Liver (tissue), 8 donors: ENCODE measurements at regions not wholly inside any gene's neighbourhood (a gene's known extent, or its start where the extent isn't known, plus 50 kb on each side); places are given as distances from the start of the nearest gene placed in this dataset.

Experiments
- DNase-seq: peaks from one replicate; pipeline ENCODE4 v3.0.0-alpha.2; 2017; ENCODE audit warnings: low spot score
- H3K27ac ChIP-seq, 2 donors: one replicate each; pipeline ENCODE4 v1.7.0; 2013; ENCODE audit warnings: inconsistent platforms in 2 of 2, low read length in 2 of 2, control low read depth in 1 of 2, low read depth in 1 of 2, mild to moderate bottlenecking in 1 of 2
- H3K27me3 ChIP-seq, 4 donors: one replicate each; pipeline versions ENCODE4 v1.6.1 to v1.7.0; 2013; ENCODE audit warnings: low read length in 3 of 4, inconsistent platforms in 1 of 4, mild to moderate bottlenecking in 1 of 4, moderate library complexity in 1 of 4; ENCODE audit not compliant: control insufficient read depth in 4 of 4, insufficient read depth in 4 of 4
- H3K36me3 ChIP-seq, 4 donors: one replicate each; pipeline versions ENCODE4 v1.6.1 to v1.7.0; 2013; ENCODE audit warnings: low read length in 3 of 4, mild to moderate bottlenecking in 3 of 4, low read depth in 1 of 4, moderate library complexity in 1 of 4; ENCODE audit not compliant: control insufficient read depth in 4 of 4, insufficient read depth in 3 of 4
- H3K4me1 ChIP-seq, 4 donors: one replicate each; pipeline versions ENCODE4 v1.6.1 to v1.7.0; 2013; ENCODE audit warnings: low read length in 3 of 4, mild to moderate bottlenecking in 3 of 4, moderate library complexity in 1 of 4; ENCODE audit not compliant: control insufficient read depth in 4 of 4, insufficient read depth in 4 of 4
- H3K4me3 ChIP-seq, 3 donors: one replicate each; pipeline versions ENCODE4 v1.6.1 to v1.7.0; 2013; ENCODE audit warnings: low read length in 3 of 3, control low read depth in 1 of 3, low read depth in 1 of 3, mild to moderate bottlenecking in 1 of 3
- H3K9ac ChIP-seq, 2 donors: one replicate each; pipeline ENCODE4 v1.7.0; 2013; ENCODE audit warnings: low read length in 2 of 2, mild to moderate bottlenecking in 2 of 2, moderate library complexity in 2 of 2, control low read depth in 1 of 2, low read depth in 1 of 2
- H3K9me3 ChIP-seq, 4 donors: one replicate each; pipeline versions ENCODE4 v1.6.1 to v1.7.0; 2013; ENCODE audit warnings: low read length in 3 of 4; ENCODE audit not compliant: control insufficient read depth in 4 of 4
- CTCF ChIP-seq: fragments of 150-350 bp; IDR thresholded peaks from 2 replicates; pipeline ENCODE4 v1.5.1; 2017; ENCODE audit warnings: improper control_type of control experiment, low read depth, low read length; ENCODE audit not compliant: missing input control
- EGR1 ChIP-seq, 2 donors: IDR thresholded peaks; 2 replicates each; pipeline ENCODE4 v1.6.1; 2016 to 2018; ENCODE audit warnings: antibody characterized with exemption in 2 of 2, low read depth in 2 of 2
- FOXA1 ChIP-seq: IDR thresholded peaks from 2 replicates; pipeline ENCODE4 v1.6.1; 2016; ENCODE audit warnings: antibody characterized with exemption
- FOXA2 ChIP-seq: IDR thresholded peaks from 2 replicates; pipeline ENCODE4 v1.6.1; 2016; ENCODE audit warnings: antibody characterized with exemption
- GABPA ChIP-seq, 2 donors: IDR thresholded peaks in 1 of 2; conservative IDR thresholded peaks in 1 of 2; 2 replicates each; pipeline ENCODE4 v1.6.1; 2016; ENCODE audit warnings: antibody characterized with exemption in 2 of 2, mild to moderate bottlenecking in 1 of 2, moderate library complexity in 1 of 2
- HNF4A ChIP-seq, 2 donors: conservative IDR thresholded peaks; 2 replicates each; pipeline ENCODE4 v1.6.1; 2016; ENCODE audit warnings: antibody characterized with exemption in 2 of 2, mild to moderate bottlenecking in 2 of 2
- HNF4G ChIP-seq: IDR thresholded peaks from 2 replicates; pipeline ENCODE4 v1.6.1; 2016; ENCODE audit warnings: antibody characterized with exemption
- JUND ChIP-seq, 2 donors: IDR thresholded peaks; 2 replicates each; pipeline ENCODE4 v1.6.1; 2016; ENCODE audit warnings: antibody characterized with exemption in 2 of 2
- MAX ChIP-seq: IDR thresholded peaks from 2 replicates; pipeline ENCODE4 v1.6.1; 2016; ENCODE audit warnings: antibody characterized with exemption
- NR2F2 ChIP-seq: IDR thresholded peaks from 2 replicates; pipeline ENCODE4 v1.6.1; 2016; ENCODE audit warnings: antibody characterized with exemption
- RAD21 ChIP-seq, 2 donors: IDR thresholded peaks; 2 replicates each; pipeline ENCODE4 v1.6.1; 2016; ENCODE audit warnings: antibody characterized with exemption in 2 of 2, mild to moderate bottlenecking in 2 of 2
- RXRA ChIP-seq, 2 donors: IDR thresholded peaks; 2 replicates each; pipeline ENCODE4 v1.6.1; 2017 to 2018; ENCODE audit warnings: antibody characterized with exemption in 2 of 2, mild to moderate bottlenecking in 1 of 2
- SP1 ChIP-seq: IDR thresholded peaks from 2 replicates; pipeline ENCODE4 v1.6.1; 2018; ENCODE audit warnings: antibody characterized with exemption, mild to moderate bottlenecking
- TAF1 ChIP-seq: conservative IDR thresholded peaks from 2 replicates; pipeline ENCODE4 v1.6.1; 2016; ENCODE audit warnings: antibody characterized with exemption, mild to moderate bottlenecking
- WGBS: extraction: QIAGEN DNeasy Blood & Tissue Kit; methylation state at CpG from one replicate; pipeline ENCODE4 v1.1.7; 2013; 5-methylcytosine and 5-hydroxymethylcytosine counted together
- TF ChIP-seq, protein P1 (sequence below): IDR thresholded peaks from 2 replicates; pipeline ENCODE4 v1.6.1; 2016; ENCODE audit warnings: antibody characterized with exemption
- TF ChIP-seq, protein P2 (sequence below): IDR thresholded peaks from 2 replicates; pipeline ENCODE4 v1.6.1; 2016; ENCODE audit warnings: antibody characterized with exemption, mild to moderate bottlenecking
- donor health status: healthy.
- donor health status: healthy.
- donor health status: healthy.
- donor health status: healthy.
- donor health status: healthy.

DNA sequence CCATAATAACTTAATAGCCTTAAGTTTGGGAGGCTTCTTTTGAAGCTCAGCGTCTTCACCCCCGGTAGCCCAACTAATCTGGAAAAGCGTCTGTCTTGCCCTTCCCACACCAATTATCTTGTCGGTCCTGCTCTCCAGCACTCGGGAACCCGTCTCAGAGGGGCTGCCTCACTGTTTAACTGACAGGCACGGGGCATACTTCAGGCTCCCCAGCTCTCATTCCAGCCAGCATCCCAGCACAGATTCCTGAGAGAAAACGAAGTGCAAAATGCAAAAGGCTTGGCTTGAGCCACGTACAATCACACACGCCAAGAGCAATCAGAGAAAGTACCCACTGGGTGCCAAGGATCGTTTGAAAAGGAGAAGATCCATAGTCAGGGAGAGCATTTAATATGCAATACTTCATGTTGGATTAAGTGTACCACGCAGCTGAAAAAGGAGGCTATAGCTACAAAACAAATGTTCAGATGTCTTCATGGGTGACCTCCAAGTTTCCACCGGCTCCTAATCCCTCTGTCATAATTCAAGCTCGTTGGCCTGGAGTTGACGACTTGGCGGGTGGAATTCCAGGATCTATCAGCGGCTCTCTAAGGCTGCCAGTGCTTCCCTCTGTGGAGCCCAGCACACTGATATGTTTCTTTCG lies 53.7 kb upstream of the STX16 start:
- no peak for DNase-seq
- H3K4me3 ChIP-seq: no peak overlapping the region
- no peaks in the 10 kb centered on the region for H3K36me3 ChIP-seq
- no peak overlapping the region for H3K27ac ChIP-seq
- peaks cover 0 to 1% (median 0%) of the 10 kb centered on the region in 4 donors for H3K9me3 ChIP-seq
- H3K9ac ChIP-seq: no peak overlapping the region
- H3K27me3 ChIP-seq: no peaks in the 10 kb centered on the region
- TF ChIP-seq SP1: no peak
- no peak for TF ChIP-seq NR2F2
- no peak for TF ChIP-seq CTCF
- no peak for TF ChIP-seq EGR1 (IDR thresholded peaks at IDR 0.05; ENCODE audit: low read depth in 2 of 2)
- no peak for TF ChIP-seq RAD21 (IDR thresholded peaks at IDR 0.05)
- no peak for TF ChIP-seq TAF1
- no peak for TF ChIP-seq FOXA2
- TF ChIP-seq HNF4A (conservative IDR thresholded peaks at IDR 0.05): no peak
- no peak for TF ChIP-seq FOXA1
- TF ChIP-seq MAX: no peak
- TF ChIP-seq RXRA (IDR thresholded peaks at IDR 0.05): no peak
- TF ChIP-seq, protein P1, sequence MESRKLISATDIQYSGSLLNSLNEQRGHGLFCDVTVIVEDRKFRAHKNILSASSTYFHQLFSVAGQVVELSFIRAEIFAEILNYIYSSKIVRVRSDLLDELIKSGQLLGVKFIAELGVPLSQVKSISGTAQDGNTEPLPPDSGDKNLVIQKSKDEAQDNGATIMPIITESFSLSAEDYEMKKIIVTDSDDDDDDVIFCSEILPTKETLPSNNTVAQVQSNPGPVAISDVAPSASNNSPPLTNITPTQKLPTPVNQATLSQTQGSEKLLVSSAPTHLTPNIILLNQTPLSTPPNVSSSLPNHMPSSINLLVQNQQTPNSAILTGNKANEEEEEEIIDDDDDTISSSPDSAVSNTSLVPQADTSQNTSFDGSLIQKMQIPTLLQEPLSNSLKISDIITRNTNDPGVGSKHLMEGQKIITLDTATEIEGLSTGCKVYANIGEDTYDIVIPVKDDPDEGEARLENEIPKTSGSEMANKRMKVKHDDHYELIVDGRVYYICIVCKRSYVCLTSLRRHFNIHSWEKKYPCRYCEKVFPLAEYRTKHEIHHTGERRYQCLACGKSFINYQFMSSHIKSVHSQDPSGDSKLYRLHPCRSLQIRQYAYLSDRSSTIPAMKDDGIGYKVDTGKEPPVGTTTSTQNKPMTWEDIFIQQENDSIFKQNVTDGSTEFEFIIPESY: no peak
- 71% methylated on average over 18 of the region's 18 CpGs for WGBS
- peaks cover 0 to 9% (median 5%) of the 10 kb centered on the region in 4 donors for H3K4me1 ChIP-seq

DNA sequence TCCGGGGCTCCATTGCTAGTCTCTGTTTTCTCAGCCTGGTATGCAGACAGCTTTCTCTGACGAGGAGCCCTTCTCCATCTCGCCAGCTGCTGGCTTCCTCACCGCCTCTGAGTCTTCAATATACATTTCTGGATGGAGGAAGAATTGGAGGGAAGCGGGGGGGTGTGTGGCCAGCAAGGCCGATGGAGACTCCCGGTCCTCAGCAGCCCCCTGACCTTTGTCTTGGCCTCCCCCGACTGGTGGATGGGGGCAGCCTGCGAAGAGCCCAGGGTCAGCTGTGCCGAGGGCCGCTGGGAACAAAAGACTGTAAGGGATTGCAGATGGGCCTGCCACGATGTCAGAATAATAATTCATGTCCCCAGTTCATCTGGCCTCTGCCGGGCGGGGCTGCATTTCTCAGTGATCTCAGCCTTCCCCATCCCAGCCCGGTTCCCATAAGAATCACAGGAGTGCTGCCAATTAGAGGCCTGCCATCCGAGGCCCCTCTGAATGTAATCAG lies 54.3 kb upstream of the STX16 start:
- no peaks in the 10 kb centered on the region for H3K36me3 ChIP-seq
- WGBS: 79% methylated on average over 16 of the region's 16 CpGs
- DNase-seq: no peak
- no peak overlapping the region for H3K27ac ChIP-seq
- H3K4me1 ChIP-seq: peaks cover 0 to 9% (median 4%) of the 10 kb centered on the region in 4 donors
- peaks cover 0 to 1% (median 0%) of the 10 kb centered on the region in 4 donors for H3K9me3 ChIP-seq
- no peak for TF ChIP-seq FOXA2
- TF ChIP-seq, protein P1: no peak
- no peak for TF ChIP-seq RXRA (IDR thresholded peaks at IDR 0.05)
- TF ChIP-seq JUND (IDR thresholded peaks at IDR 0.05): no peak
- TF ChIP-seq SP1: no peak
- TF ChIP-seq, protein P2, sequence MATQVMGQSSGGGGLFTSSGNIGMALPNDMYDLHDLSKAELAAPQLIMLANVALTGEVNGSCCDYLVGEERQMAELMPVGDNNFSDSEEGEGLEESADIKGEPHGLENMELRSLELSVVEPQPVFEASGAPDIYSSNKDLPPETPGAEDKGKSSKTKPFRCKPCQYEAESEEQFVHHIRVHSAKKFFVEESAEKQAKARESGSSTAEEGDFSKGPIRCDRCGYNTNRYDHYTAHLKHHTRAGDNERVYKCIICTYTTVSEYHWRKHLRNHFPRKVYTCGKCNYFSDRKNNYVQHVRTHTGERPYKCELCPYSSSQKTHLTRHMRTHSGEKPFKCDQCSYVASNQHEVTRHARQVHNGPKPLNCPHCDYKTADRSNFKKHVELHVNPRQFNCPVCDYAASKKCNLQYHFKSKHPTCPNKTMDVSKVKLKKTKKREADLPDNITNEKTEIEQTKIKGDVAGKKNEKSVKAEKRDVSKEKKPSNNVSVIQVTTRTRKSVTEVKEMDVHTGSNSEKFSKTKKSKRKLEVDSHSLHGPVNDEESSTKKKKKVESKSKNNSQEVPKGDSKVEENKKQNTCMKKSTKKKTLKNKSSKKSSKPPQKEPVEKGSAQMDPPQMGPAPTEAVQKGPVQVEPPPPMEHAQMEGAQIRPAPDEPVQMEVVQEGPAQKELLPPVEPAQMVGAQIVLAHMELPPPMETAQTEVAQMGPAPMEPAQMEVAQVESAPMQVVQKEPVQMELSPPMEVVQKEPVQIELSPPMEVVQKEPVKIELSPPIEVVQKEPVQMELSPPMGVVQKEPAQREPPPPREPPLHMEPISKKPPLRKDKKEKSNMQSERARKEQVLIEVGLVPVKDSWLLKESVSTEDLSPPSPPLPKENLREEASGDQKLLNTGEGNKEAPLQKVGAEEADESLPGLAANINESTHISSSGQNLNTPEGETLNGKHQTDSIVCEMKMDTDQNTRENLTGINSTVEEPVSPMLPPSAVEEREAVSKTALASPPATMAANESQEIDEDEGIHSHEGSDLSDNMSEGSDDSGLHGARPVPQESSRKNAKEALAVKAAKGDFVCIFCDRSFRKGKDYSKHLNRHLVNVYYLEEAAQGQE: no peak
- no peak for TF ChIP-seq EGR1 (IDR thresholded peaks at IDR 0.05; ENCODE audit: low read depth in 2 of 2)
- no peak for TF ChIP-seq GABPA (IDR thresholded peaks at IDR 0.05 in 1 of 2, conservative IDR thresholded peaks at IDR 0.05 in 1 of 2)
- no peak for TF ChIP-seq CTCF
- TF ChIP-seq HNF4A (conservative IDR thresholded peaks at IDR 0.05): no peak
- TF ChIP-seq HNF4G: no peak
- no peak overlapping the region for H3K4me3 ChIP-seq
- no peaks in the 10 kb centered on the region for H3K27me3 ChIP-seq
- H3K9ac ChIP-seq: no peak overlapping the region
